GM18517 (cell line): ENCODE measurements at regions not wholly inside any gene's neighbourhood (a gene's known extent, or its start where the extent isn't known, plus 50 kb on each side); places are given as distances from the start of the nearest gene placed in this dataset.

Source experiments
- ATAC-seq: cut with Tn5 transposase; IDR thresholded peaks from one replicate; pipeline ENCODE4 v1.9.1; 2021; ENCODE audit warnings: mild to moderate bottlenecking, moderate library complexity; ENCODE audit not compliant: unreplicated experiment

- ATAC-seq, result no peak
Observed at GRCh38 chr20:6576726-6577125, 190.8 kb upstream of the BMP2 start.

DNA sequence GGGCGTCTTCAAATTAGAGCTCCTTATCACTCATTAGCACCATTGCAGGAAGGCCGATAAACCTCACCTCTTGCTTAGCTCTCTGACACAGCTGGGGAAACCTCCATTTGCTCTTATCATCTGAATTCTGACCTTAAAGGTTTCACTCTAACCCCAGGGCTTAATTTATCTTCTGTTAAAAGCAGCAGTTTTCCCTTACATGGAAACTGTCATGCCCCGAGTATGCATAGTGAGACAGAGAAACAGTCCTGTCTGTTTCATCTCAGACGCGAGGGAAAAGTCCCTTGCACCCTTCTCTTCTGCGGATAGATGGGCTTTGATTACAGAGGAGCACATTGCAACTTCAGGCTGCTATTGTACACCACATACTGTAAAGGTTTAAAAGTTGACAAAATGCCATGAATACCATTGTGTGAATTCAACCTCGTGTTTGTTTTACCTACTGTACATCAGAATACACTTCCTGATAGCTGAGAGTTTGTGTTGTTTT is 191.5 kb upstream of the BMP2 start:
- ATAC-seq, result no peak

DNA sequence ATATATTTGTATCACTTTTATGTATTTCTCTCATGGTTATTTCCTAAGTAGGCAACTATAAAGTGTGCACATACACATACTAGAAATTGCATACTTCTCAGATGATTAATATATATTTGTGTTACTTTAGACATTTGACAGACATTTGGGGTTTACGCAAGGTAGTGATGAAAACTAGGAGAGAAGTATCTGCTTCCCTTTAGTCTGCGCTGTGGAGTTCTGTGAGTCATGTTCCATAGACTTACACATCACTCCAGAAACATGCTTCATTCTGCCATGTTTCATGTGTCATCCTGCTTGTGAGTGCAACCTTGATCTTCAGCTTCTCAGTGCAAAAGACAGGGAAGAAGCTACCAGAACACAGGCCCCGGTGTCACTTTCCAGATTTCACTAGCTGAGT is 200.7 kb upstream of the BMP2 start:
- ATAC-seq, result no peak

GRCh38 chr20:6562111-6562510 is 205.4 kb upstream of the BMP2 start:
- ATAC-seq, result no peak

GRCh38 chr20:6560978-6561377 is 206.5 kb upstream of the BMP2 start:
- ATAC-seq, result no peak

- no peak for ATAC-seq
Observed at GRCh38 chr20:6559791-6560190, 207.7 kb upstream of the BMP2 start.

- no peak for ATAC-seq
Observed at GRCh38 chr20:6558341-6558740, 209.1 kb upstream of the BMP2 start.

DNA sequence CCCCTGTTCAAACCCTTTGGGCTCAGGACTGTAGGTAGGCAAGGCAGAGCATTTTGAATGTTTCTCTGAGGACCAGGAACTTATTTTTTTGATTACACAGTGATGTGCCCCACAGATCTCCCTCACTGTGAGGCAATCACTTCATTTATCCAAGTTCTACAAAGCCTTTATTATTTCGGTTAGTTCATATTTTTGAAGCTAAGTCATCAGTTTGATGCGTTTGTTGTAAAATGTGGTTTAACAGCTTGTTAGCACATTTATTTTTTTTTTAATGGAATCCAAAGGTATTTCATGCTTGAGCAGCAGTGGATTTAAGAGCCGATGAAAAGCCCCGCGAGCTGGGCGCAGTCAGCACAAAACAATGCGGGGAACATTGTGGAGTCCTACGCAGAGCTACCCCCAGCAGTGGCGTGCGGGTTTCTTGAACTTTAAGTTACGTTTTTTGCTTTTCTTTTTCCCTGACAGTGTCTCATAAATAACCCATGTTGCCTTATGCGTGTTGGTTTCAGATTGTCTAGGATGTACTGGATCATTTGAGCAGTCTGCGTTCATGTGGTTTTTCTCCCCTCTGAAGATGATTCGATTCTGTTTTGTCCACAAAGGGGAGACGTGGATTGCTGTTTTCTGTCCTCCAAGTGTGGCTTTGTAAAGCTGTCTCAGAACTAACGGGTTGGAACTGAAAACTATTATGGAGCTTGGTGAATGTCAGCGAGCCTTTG is 233.6 kb upstream of the BMP2 start:
- ATAC-seq, result no peak

GRCh38 chr20:6533351-6533750 is 234.1 kb upstream of the BMP2 start:
- no peak for ATAC-seq

- ATAC-seq, result no peak
Observed at GRCh38 chr20:6530779-6531315, 236.6 kb upstream of the BMP2 start.

- no peak for ATAC-seq
Observed at GRCh38 chr20:6530254-6530653, 237.2 kb upstream of the BMP2 start.

- ATAC-seq, result no peak
Observed at GRCh38 chr20:6525447-6526303, 241.8 kb upstream of the BMP2 start.

DNA sequence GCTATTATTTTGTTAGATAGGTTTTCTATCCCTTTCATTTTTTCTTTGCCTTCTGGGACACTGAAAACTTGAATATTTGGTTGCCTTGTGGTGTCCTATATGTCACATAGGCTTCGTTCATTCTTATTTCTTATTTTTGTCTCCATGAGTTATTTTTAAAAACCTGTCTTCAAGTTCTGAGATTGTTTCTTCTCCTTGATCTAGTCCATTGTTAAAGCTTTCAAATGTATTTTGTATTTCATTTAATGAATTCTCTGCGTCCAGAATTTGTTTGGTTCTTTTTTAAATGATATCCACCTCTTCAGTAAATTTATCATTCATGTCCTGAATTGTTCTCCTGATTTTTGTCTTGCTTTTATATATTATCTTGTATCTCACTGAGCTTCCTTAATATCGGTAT is 243.2 kb upstream of the BMP2 start:
- no peak for ATAC-seq

GRCh38 chr20:6519556-6519955 is 247.9 kb upstream of the BMP2 start:
- ATAC-seq, result no peak

- no peak for ATAC-seq
Observed at GRCh38 chr20:6515261-6515660, 252.2 kb upstream of the BMP2 start.

- no peak for ATAC-seq
Observed at GRCh38 chr20:6513599-6513998, 253.9 kb upstream of the BMP2 start.

- ATAC-seq, result no peak
Observed at GRCh38 chr20:6509374-6509773, 258.1 kb upstream of the BMP2 start.

DNA sequence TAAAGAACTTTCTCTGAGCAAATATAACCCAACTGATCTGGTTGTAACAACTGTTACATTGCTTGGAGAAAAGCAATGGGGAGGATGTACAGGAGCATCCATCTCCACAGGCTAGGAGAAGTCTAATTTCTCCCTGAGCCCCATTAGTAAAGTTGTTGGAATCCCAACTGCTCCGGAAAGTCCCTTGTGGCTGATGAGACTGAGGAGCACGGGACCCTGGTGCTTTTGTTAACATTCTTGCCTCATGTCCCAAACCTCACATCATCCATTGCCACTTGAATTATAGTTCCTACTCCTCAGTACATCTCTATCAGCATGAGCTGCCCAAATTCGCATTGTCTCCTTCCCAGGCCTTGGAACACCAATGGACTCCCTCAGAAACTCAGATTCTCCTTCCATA is 260.6 kb upstream of the BMP2 start:
- ATAC-seq, result no peak

- no peak for ATAC-seq
Observed at GRCh38 chr20:6504826-6505225, 262.7 kb upstream of the BMP2 start.

- ATAC-seq, result no peak
Observed at GRCh38 chr20:6504179-6504578, 263.3 kb upstream of the BMP2 start.

DNA sequence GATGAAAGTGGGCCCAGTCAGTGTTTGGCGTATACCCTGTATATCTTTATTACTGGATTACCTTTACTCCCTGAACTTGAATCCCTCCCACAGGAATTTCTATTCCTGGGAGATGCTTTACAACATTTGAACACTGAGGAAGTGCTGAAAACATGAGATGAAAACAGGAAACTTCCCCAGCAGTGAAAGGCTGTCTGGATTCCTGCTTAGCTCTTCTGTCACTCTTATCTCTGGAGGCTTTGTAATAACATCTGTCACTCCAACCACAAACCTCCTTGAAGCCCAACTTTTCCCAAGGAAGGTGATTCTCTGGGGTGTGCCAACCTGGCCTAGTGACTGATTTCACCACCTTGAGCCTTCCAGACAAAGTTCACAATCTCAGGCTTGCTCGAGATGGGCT is 264.5 kb upstream of the BMP2 start:
- no peak for ATAC-seq

DNA sequence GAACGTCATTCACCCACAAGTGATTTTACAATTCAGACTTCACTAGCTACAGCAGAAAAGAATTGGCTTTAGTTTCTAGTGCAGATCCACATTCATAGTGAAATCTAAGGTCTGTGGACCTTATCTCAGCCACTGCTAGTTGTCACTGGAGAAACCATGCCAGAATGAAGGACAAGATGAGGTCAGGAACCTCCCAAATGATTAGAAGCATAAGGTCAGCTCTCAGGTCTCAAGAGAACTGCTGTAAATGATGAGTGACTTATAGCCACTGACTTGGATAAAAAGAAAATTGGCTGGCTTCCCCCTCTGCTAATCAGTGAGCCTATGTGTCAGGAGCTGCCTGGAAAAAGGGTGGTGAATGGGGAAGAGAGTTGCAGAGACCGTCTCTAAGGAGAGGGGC is 265.3 kb upstream of the BMP2 start:
- ATAC-seq, result no peak
